HEK293T (cell line): ENCODE measurements at regions not wholly inside any gene's neighbourhood (a gene's known extent, or its start where the extent isn't known, plus 50 kb on each side); places are given as distances from the start of the nearest gene placed in this dataset.
"Not testable (repeated sequence)": the region's sequence is repeated elsewhere in the genome, so short reads cannot be mapped to it uniquely, and the experiment has no call there.

Experiments
- CTCF ChIA-PET: fragments of 350-600 bp; formaldehyde crosslinking; extraction: SDS; loops from one replicate; lab custom pipeline; 2021; ENCODE audit warnings: antibody characterized with exemption, inconsistent platforms; lab: Yijun Ruan, JAX
- POLR2A ChIA-PET: fragments of 350-600 bp; formaldehyde crosslinking; extraction: SDS; loops from one replicate; lab custom pipeline; 2020; ENCODE audit warnings: antibody characterized with exemption, inconsistent platforms; lab: Yijun Ruan, JAX
- DNase-seq: peaks from one replicate; pipeline ENCODE4 v3.0.0; 2012; ENCODE audit warnings: mixed read lengths; ENCODE audit errors: extremely low spot score
- ARNT ChIP-seq: fragments of 450-650 bp; IDR thresholded peaks from 2 replicates; pipeline ENCODE4 v1.6.1; 2017; ENCODE audit warnings: mild to moderate bottlenecking
- BHLHE40 ChIP-seq: fragments of 450-650 bp; IDR thresholded peaks from 2 replicates; pipeline ENCODE4 v1.6.1; 2016; ENCODE audit warnings: mild to moderate bottlenecking, moderate library complexity, borderline replicate concordance
- CTBP1 ChIP-seq: fragments of 450-650 bp; IDR thresholded peaks from 2 replicates; pipeline ENCODE4 v1.6.1; 2016; ENCODE audit warnings: borderline replicate concordance
- ELF4 ChIP-seq: fragments of 450-650 bp; IDR thresholded peaks from 2 replicates; pipeline ENCODE4 v1.6.1; 2017; ENCODE audit warnings: antibody characterized with exemption
- FOXA1 ChIP-seq: fragments of 450-650 bp; IDR thresholded peaks from 2 replicates; pipeline ENCODE4 v1.6.1; 2016; ENCODE audit warnings: mild to moderate bottlenecking
- FOXK2 ChIP-seq: fragments of 450-650 bp; IDR thresholded peaks from 2 replicates; pipeline ENCODE4 v1.6.1; 2016; ENCODE audit warnings: mild to moderate bottlenecking
- FOXM1 ChIP-seq: fragments of 450-650 bp; IDR thresholded peaks from 2 replicates; pipeline ENCODE4 v1.6.1; 2017; ENCODE audit warnings: mild to moderate bottlenecking, borderline replicate concordance
- HDGF ChIP-seq: fragments of 450-650 bp; IDR thresholded peaks from 2 replicates; pipeline ENCODE4 v1.6.1; 2017; ENCODE audit warnings: antibody characterized with exemption, borderline replicate concordance
- L3MBTL2 ChIP-seq: fragments of 450-650 bp; conservative IDR thresholded peaks from 2 replicates; pipeline ENCODE4 v1.6.1; 2016; ENCODE audit warnings: mild to moderate bottlenecking
- LEF1 ChIP-seq: fragments of 450-650 bp; IDR thresholded peaks from 2 replicates; pipeline ENCODE4 v1.6.1; 2017; ENCODE audit warnings: mild to moderate bottlenecking, borderline replicate concordance
- NFRKB ChIP-seq: fragments of 450-650 bp; IDR thresholded peaks from 2 replicates; pipeline ENCODE4 v1.6.1; 2016; ENCODE audit warnings: mild to moderate bottlenecking, moderate library complexity
- PKNOX1 ChIP-seq: fragments of 450-650 bp; IDR thresholded peaks from 2 replicates; pipeline ENCODE4 v1.6.1; 2016
- SP1 ChIP-seq: fragments of 450-650 bp; IDR thresholded peaks from 2 replicates; pipeline ENCODE4 v1.6.1; 2017
- SUZ12 ChIP-seq: fragments of 450-650 bp; IDR thresholded peaks from 2 replicates; pipeline ENCODE4 v1.6.1; 2016; ENCODE audit warnings: mild to moderate bottlenecking
- TARDBP ChIP-seq: fragments of 450-650 bp; IDR thresholded peaks from 2 replicates; pipeline ENCODE4 v1.6.1; 2016
- ZNF384 ChIP-seq: fragments of 450-650 bp; IDR thresholded peaks from 2 replicates; pipeline ENCODE4 v1.6.1; 2016

GRCh38 chr4:12635629-12636028 lies 848.5 kb downstream of the RAB28 start:
- no peak for DNase-seq
- no peak for TF ChIP-seq BHLHE40
- no peak for TF ChIP-seq PKNOX1
- no peak for TF ChIP-seq TARDBP
- no peak for TF ChIP-seq HDGF
- no peak for TF ChIP-seq LEF1
- no peak for TF ChIP-seq ARNT
- ChIA-PET POLR2A (no interaction called here), CTCF (no interaction called here)

- DNase-seq: peak; percentile 69
- POLR2A ChIA-PET: no interaction called here
- CTCF ChIA-PET: interaction anchor here (0.8 to 1.3 kb wide), 2 partner anchors 22 to 867 kb away, joined by 3 read pairs; no protein-coding TSS in a partner anchor
- TF ChIP-seq FOXA1 (no peak), HDGF (no peak), NFRKB (no peak), SUZ12 (no peak), CTBP1 (no peak), PKNOX1 (no peak), ZNF384 (no peak), L3MBTL2 (no peak), BHLHE40 (no peak), FOXM1 (no peak), ELF4 (no peak), SP1 (no peak), FOXK2 (no peak), ARNT (no peak), LEF1 (no peak)
These were observed 851.0 kb downstream of the RAB28 start for GRCh38 chr4:12633053-12633651.

- ChIA-PET POLR2A (no interaction called here), CTCF (no interaction called here)
- no peak for DNase-seq
- no peak for TF ChIP-seq FOXA1
These were observed 868.3 kb downstream of the RAB28 start for GRCh38 chr4:12615822-12616221.

GRCh38 chr4:12612876-12613275 lies 871.3 kb downstream of the RAB28 start:
- ChIA-PET POLR2A (no interaction called here), CTCF (no interaction called here)
- DNase-seq: no peak
- TF ChIP-seq CTBP1: no peak
- TF ChIP-seq L3MBTL2: no peak
- no peak for TF ChIP-seq TARDBP
- no peak for TF ChIP-seq BHLHE40
- no peak for TF ChIP-seq HDGF
- TF ChIP-seq ARNT: no peak
- no peak for TF ChIP-seq NFRKB
- no peak for TF ChIP-seq LEF1
- no peak for TF ChIP-seq SUZ12
- TF ChIP-seq PKNOX1: no peak
- TF ChIP-seq ZNF384: no peak
- TF ChIP-seq FOXA1: no peak
- no peak for TF ChIP-seq FOXM1
- no peak for TF ChIP-seq ELF4
- TF ChIP-seq FOXK2: no peak

GRCh38 chr4:12609212-12609875 lies 874.8 kb downstream of the RAB28 start:
- POLR2A ChIA-PET, CTCF ChIA-PET: not testable (repeated sequence)

GRCh38 chr4:12595986-12596385 lies 888.2 kb downstream of the RAB28 start:
- ChIA-PET CTCF (no interaction called here), POLR2A (no interaction called here)
- no peak for DNase-seq
- TF ChIP-seq BHLHE40: no peak
- TF ChIP-seq HDGF: no peak
- no peak for TF ChIP-seq FOXA1
- TF ChIP-seq TARDBP: no peak
- TF ChIP-seq CTBP1: no peak
- no peak for TF ChIP-seq PKNOX1
- no peak for TF ChIP-seq SP1
- TF ChIP-seq ELF4: no peak
- TF ChIP-seq NFRKB: no peak
- TF ChIP-seq ZNF384: no peak
- no peak for TF ChIP-seq LEF1
- no peak for TF ChIP-seq L3MBTL2
- no peak for TF ChIP-seq FOXK2
- TF ChIP-seq SUZ12: no peak
- TF ChIP-seq FOXM1: no peak
- no peak for TF ChIP-seq ARNT

More at GRCh38 chr4:12609212-12609875, 874.8 kb downstream of the RAB28 start:
- DNase-seq: not testable (repeated sequence)
